ENCODE measurements at regions not wholly inside any gene's neighbourhood (a gene's known extent, or its start where the extent isn't known, plus 50 kb on each side); places are given as distances from the start of the nearest gene placed in this dataset.
A peak's percentile ranks its signal among the peaks of the same experiment; 100 is the strongest.

DNA sequence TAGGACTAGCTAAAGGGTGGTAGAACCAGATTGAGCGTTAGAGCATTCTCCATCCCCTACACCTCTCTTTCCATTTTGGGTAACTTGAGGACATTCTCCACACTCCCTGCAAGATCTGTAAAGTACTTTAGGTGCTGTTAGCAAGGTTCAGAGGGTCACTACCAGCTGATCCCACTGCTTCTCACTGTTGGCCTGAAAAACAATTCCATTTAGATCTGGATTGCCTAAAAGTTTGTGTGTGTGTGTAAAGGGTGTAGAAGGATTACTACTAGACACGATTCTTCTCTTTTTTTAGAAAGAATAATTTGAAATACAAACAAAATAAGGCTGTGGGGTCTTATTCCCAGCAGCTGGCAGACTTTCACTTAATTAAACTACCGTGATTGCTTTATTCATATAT, 95.1 kb upstream of the TMEM178A start:
- ATAC-seq (ENCODE audit: insufficient number of reproducible peaks, low FRiP score, low read depth) (no peak), DNase-seq (ENCODE audit: low spot score) (no peak)
- no peaks in the 10 kb centered on the region for H3K27me3 ChIP-seq (replicated peaks; ENCODE audit: insufficient read depth)
- peak overlapping the region in 1 of 2 donors; percentile 12 for H3K27ac ChIP-seq
- peaks cover 25 to 57% of the 10 kb centered on the region in 2 donors for H3K4me1 ChIP-seq (ENCODE audit: control insufficient read depth in 1 of 2, low read depth in 2 of 2)
- no peak overlapping the region for H3K4me3 ChIP-seq
- H3K9me3 ChIP-seq: no peaks in the 10 kb centered on the region
- no peaks in the 10 kb centered on the region for H3K36me3 ChIP-seq
- TF ChIP-seq, protein P1, sequence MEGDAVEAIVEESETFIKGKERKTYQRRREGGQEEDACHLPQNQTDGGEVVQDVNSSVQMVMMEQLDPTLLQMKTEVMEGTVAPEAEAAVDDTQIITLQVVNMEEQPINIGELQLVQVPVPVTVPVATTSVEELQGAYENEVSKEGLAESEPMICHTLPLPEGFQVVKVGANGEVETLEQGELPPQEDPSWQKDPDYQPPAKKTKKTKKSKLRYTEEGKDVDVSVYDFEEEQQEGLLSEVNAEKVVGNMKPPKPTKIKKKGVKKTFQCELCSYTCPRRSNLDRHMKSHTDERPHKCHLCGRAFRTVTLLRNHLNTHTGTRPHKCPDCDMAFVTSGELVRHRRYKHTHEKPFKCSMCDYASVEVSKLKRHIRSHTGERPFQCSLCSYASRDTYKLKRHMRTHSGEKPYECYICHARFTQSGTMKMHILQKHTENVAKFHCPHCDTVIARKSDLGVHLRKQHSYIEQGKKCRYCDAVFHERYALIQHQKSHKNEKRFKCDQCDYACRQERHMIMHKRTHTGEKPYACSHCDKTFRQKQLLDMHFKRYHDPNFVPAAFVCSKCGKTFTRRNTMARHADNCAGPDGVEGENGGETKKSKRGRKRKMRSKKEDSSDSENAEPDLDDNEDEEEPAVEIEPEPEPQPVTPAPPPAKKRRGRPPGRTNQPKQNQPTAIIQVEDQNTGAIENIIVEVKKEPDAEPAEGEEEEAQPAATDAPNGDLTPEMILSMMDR (IDR thresholded peaks at IDR 0.05): no peak

DNA sequence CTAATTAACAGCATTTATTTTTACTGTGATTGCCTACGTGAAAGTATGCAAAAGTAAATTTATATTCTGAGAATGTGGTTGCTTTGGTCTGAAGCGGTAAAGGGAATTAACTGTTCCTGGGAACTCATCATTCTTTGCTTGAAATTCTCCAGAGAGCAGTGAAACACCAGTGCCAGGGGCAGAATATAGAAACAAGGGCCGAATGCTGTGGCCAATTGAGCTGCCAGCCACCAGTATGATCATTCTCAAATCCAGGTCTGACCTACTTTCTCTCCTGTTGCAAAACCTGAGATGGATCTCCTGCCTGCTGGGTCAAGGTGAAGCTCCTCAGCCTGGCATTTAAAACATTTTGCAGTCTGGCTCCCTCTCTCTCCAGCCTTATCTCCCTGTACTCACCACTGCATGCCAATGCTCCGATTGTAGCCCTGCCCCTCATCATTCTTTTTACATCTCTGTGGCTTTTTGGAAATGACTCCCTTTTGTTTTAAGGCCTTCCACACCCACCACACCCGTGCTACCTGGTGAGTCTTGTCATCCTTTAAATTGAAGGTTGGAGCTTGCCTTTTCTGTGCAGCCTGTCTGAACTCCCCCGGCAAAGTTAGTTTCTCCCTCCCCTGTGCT, 94.5 kb upstream of the TMEM178A start:
- Histone ChIP-seq H3K36me3 (no peaks in the 10 kb centered on the region), H3K9me3 (no peaks in the 10 kb centered on the region), H3K4me3 (peak overlapping the region; percentile 5), H3K4me1 (ENCODE audit: control insufficient read depth in 1 of 2, low read depth in 2 of 2) (peaks cover 25 to 56% of the 10 kb centered on the region in 2 donors), H3K27me3 (replicated peaks; ENCODE audit: insufficient read depth) (no peaks in the 10 kb centered on the region), H3K27ac (peak overlapping the region in 1 of 2 donors; percentile 12)
- TF ChIP-seq, protein P1 (IDR thresholded peaks at IDR 0.05): no peak
- ATAC-seq (ENCODE audit: insufficient number of reproducible peaks, low FRiP score, low read depth): no peak
- no peak for DNase-seq (ENCODE audit: low spot score)

DNA sequence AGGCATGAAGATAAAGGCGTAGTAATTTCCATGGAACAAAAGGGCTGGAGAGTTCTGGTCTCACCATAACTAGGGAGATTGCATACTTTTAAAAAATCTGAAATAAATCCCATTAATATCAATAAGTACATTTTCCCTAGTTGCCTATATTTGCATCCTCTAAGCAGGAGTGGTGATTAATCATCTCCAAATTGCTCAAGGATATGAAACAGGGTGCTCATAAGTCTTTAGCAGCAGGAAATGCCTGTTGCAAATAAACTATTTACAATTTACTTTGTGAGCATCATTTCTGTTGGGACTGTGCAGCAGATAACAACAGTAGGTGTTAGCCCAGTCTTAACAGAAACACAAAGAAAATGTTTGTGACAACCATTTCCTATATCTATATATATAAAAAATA, 92.4 kb upstream of the TMEM178A start:
- no peak overlapping the region for H3K27ac ChIP-seq
- no peaks in the 10 kb centered on the region for H3K27me3 ChIP-seq (replicated peaks; ENCODE audit: insufficient read depth)
- no peaks in the 10 kb centered on the region for H3K9me3 ChIP-seq
- TF ChIP-seq, protein P1 (IDR thresholded peaks at IDR 0.05): no peak
- DNase-seq (ENCODE audit: low spot score): no peak
- no peak overlapping the region for H3K4me3 ChIP-seq
- H3K36me3 ChIP-seq: no peaks in the 10 kb centered on the region
- peaks cover 10 to 35% of the 10 kb centered on the region in 2 donors for H3K4me1 ChIP-seq (ENCODE audit: control insufficient read depth in 1 of 2, low read depth in 2 of 2)
- no peak for ATAC-seq (ENCODE audit: insufficient number of reproducible peaks, low FRiP score, low read depth)

DNA sequence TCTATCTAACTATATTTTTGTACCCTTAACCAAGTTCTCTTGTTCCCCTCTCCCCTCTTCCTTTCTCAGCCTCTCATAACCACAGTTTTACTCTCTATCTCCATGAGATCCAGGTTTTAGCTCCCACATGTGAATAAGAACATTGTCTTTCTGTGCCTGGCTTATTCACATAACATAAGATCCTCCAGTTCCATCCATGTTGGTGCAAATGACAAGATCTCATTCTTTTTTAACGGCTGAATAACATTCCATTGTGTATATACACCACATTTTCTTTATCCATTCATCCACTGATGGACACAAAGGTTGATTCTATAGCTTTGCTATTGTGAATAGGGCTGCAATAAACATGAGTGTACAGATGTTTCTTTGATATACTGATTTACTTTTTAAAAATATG, 83.9 kb upstream of the TMEM178A start:
- no peak for DNase-seq (ENCODE audit: low spot score)
- Histone ChIP-seq H3K4me1 (ENCODE audit: control insufficient read depth in 1 of 2, low read depth in 2 of 2) (no peaks in the 10 kb centered on the region), H3K36me3 (no peaks in the 10 kb centered on the region), H3K9me3 (peaks cover 4% of the 10 kb centered on the region), H3K27ac (no peak overlapping the region), H3K4me3 (no peak overlapping the region), H3K27me3 (replicated peaks; ENCODE audit: insufficient read depth) (no peaks in the 10 kb centered on the region)
- TF ChIP-seq, protein P1 (IDR thresholded peaks at IDR 0.05): no peak
- ATAC-seq (ENCODE audit: insufficient number of reproducible peaks, low FRiP score, low read depth): no peak

DNA sequence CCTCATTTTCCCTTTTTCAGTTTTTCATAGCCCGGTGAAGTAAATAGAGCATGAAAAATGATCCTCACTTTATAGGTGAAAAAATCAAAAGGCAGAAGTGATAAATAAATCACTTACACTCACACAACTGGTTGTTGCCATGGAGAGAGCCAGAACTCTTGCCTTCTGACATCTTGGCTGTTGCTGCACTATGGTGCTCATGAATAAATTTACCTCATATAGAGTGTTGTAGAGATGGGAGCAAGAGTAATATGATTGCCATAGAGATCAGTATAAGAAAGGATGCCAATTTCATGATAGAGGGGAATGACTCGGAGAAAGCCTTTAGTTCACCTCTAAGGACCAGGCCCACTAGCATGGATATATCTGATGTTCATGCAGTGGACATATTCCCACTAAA, 82.5 kb upstream of the TMEM178A start:
- Histone ChIP-seq H3K27ac (no peak overlapping the region), H3K4me1 (ENCODE audit: control insufficient read depth in 1 of 2, low read depth in 2 of 2) (no peaks in the 10 kb centered on the region), H3K4me3 (no peak overlapping the region), H3K36me3 (no peaks in the 10 kb centered on the region), H3K27me3 (replicated peaks; ENCODE audit: insufficient read depth) (no peaks in the 10 kb centered on the region), H3K9me3 (peaks cover 4% of the 10 kb centered on the region)
- no peak for ATAC-seq (ENCODE audit: insufficient number of reproducible peaks, low FRiP score, low read depth)
- TF ChIP-seq, protein P1 (IDR thresholded peaks at IDR 0.05): no peak
- no peak for DNase-seq (ENCODE audit: low spot score)

Data from thoracic aorta (tissue), 2 donors.